GM12864 (cell line): ENCODE measurements at regions not wholly inside any gene's neighbourhood (a gene's known extent, or its start where the extent isn't known, plus 50 kb on each side); places are given as distances from the start of the nearest gene placed in this dataset.

ENCODE experiments used
- DNase-seq: peaks from one replicate; pipeline ENCODE4 v3.0.0-alpha.2; 2011; ENCODE audit warnings: low read depth
- H3K4me3 ChIP-seq: 2 replicates; pipeline ENCODE4 v1.5.1; 2011; ENCODE audit warnings: mild to moderate bottlenecking, low read depth, low read length, control low read depth
- CTCF ChIP-seq: IDR thresholded peaks from 2 replicates; pipeline ENCODE4 v1.5.1; 2011; ENCODE audit warnings: low read depth, mild to moderate bottlenecking, moderate library complexity, low read length, control low read depth, inconsistent platforms; ENCODE audit errors: missing control alignments

- DNase-seq = no peak
- H3K4me3 ChIP-seq = no peak overlapping the region
- TF ChIP-seq CTCF = no peak
Observed at GRCh38 chr9:26361010-26361409, 531.6 kb downstream of the CAAP1 start.

- no peak overlapping the region for H3K4me3 ChIP-seq
Observed at GRCh38 chr9:26358836-26359235, 533.8 kb downstream of the CAAP1 start.

GRCh38 chr9:26357803-26358344 lies 534.7 kb downstream of the CAAP1 start:
- DNase-seq = no peak
- H3K4me3 ChIP-seq = no peak overlapping the region
- TF ChIP-seq CTCF = no peak

More at GRCh38 chr9:26358836-26359235, 533.8 kb downstream of the CAAP1 start:
- TF ChIP-seq CTCF = no peak
- DNase-seq = no peak

- H3K4me3 ChIP-seq = no peak overlapping the region
- no peak for TF ChIP-seq CTCF
- no peak for DNase-seq
Observed at GRCh38 chr9:26356491-26356890, 536.1 kb downstream of the CAAP1 start.

- no peak for TF ChIP-seq CTCF
- no peak overlapping the region for H3K4me3 ChIP-seq
- no peak for DNase-seq
Observed at GRCh38 chr9:26346942-26347477, 545.6 kb downstream of the CAAP1 start.

GRCh38 chr9:26341545-26341944 lies 551.1 kb downstream of the CAAP1 start:
- no peak for DNase-seq

More at GRCh38 chr9:26341545-26341944, 551.1 kb downstream of the CAAP1 start:
- no peak overlapping the region for H3K4me3 ChIP-seq
- no peak for TF ChIP-seq CTCF
